Body of pancreas (tissue), 4 donors: ENCODE measurements at regions not wholly inside any gene's neighbourhood (a gene's known extent, or its start where the extent isn't known, plus 50 kb on each side); places are given as distances from the start of the nearest gene placed in this dataset.

Experiments used
- ATAC-seq: fragments of 150-250 bp; one replicate; pipeline ENCODE4 v1.9.1; 2016
- DNase-seq, 4 donors: peaks; one replicate each; pipeline ENCODE4 v3.0.0-alpha.2; 2019
- H3K27ac ChIP-seq, 4 donors: fragments of 200-600 bp; sonication (generic); 1 replicate in 3 of 4; 2 replicates in 1 of 4; pipeline versions ENCODE4 v1.5.1 to v1.6.1; 2016 to 2019; ENCODE audit warnings: mild to moderate bottlenecking in 1 of 4, mixed read lengths in 1 of 4, moderate library complexity in 1 of 4
- H3K27me3 ChIP-seq, 2 donors: fragments of 200-600 bp; sonication (generic); one replicate each; pipeline ENCODE4 v1.6.0; 2016; ENCODE audit warnings: mild to moderate bottlenecking in 1 of 2
- H3K36me3 ChIP-seq, 2 donors: fragments of 200-600 bp; sonication (generic); replicated peaks in 1 of 2; 2 replicates each; pipeline ENCODE4 v1.5.1; 2016; ENCODE audit warnings: low read depth in 2 of 2; ENCODE audit not compliant: insufficient read depth in 1 of 2
- H3K4me1 ChIP-seq: fragments of 200-600 bp; sonication (generic); one replicate; pipeline ENCODE4 v1.6.0; 2016
- H3K4me3 ChIP-seq, 2 donors: fragments of 200-600 bp; sonication (generic); 1 replicate in 1 of 2; 2 replicates in 1 of 2; pipeline ENCODE4 v1.5.1; 2016 to 2019
- H3K9me3 ChIP-seq, 3 donors: fragments of 200-600 bp; sonication (generic); 1 replicate in 2 of 3; 2 replicates in 1 of 3; pipeline ENCODE4 v1.5.1; 2016
- POLR2A ChIP-seq, 3 donors: fragments of 450-650 bp; IDR thresholded peaks; one replicate each; pipeline ENCODE4 v1.6.1; 2016; ENCODE audit warnings: antibody characterized with exemption in 3 of 3, mild to moderate bottlenecking in 2 of 3
- WGBS, 2 donors: methylation state at CpG; one replicate each; pipeline ENCODE4 v1.1.5; 2017; 5-methylcytosine and 5-hydroxymethylcytosine counted together
- intact Hi-C: fragments of 100-400 bp; cut with DNase I; formaldehyde crosslinking; loops from one replicate; pipeline ENCODE4 v1.15.1; 2023
- TF ChIP-seq, protein P1 (sequence below), 7 experiments: fragments of 450-650 bp in 4 of 7; fragments of 200-600 bp in 3 of 7; sonication (generic) in 3 of 7; IDR thresholded peaks; one replicate each; pipeline ENCODE4 v1.5.1; 2016 to 2019; ENCODE audit warnings: antibody characterized with exemption in 7 of 7

DNA sequence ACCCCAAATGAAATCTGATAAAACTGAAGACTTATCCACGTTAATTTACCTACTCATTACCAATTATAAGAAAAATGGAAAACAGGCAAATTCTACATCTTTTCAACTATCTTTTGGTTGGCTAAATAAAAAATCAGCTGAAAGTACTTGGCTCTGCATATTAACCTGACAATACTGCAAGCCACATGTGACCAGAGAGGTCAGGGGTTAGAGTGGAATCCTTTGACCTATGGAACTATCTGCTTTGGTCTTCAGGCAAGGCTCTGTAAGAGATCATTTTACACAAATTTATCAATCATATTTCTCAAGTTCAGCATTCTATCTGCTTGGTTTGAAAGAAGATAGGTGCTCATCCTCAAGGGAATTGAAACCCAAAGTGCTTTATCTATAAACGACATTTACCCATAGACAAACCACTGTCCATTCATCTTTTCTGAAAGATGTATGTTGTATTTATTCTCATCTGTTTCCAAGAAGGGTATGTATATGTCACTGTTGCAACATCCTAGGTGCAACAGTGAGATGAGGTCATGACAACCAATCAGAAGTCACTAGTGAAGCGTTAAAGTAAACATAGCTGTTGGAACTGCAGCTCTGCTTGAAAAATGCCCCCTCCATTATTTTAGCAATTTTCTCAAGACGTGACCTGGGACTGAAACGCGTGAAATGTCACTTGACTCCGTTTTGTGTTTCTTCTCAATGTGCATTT lies 144.9 kb upstream of the POU5F2 start:
- Histone ChIP-seq H3K27ac (no peak overlapping the region), H3K4me1 (peaks cover 8% of the 10 kb centered on the region), H3K36me3 (no peaks in the 10 kb centered on the region), H3K9me3 (no peaks in the 10 kb centered on the region), H3K4me3 (no peak overlapping the region), H3K27me3 (no peaks in the 10 kb centered on the region)
- 92 to 93% methylated on average over 7 of the region's 7 CpGs for WGBS, 2 donors
- no peak for TF ChIP-seq POLR2A (IDR thresholded peaks at IDR 0.05)
- TF ChIP-seq, protein P1, sequence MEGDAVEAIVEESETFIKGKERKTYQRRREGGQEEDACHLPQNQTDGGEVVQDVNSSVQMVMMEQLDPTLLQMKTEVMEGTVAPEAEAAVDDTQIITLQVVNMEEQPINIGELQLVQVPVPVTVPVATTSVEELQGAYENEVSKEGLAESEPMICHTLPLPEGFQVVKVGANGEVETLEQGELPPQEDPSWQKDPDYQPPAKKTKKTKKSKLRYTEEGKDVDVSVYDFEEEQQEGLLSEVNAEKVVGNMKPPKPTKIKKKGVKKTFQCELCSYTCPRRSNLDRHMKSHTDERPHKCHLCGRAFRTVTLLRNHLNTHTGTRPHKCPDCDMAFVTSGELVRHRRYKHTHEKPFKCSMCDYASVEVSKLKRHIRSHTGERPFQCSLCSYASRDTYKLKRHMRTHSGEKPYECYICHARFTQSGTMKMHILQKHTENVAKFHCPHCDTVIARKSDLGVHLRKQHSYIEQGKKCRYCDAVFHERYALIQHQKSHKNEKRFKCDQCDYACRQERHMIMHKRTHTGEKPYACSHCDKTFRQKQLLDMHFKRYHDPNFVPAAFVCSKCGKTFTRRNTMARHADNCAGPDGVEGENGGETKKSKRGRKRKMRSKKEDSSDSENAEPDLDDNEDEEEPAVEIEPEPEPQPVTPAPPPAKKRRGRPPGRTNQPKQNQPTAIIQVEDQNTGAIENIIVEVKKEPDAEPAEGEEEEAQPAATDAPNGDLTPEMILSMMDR (IDR thresholded peaks at IDR 0.05) = no peak
- DNase-seq (no peak), ATAC-seq (no peak)
- intact Hi-C loops = no loop called here

DNA sequence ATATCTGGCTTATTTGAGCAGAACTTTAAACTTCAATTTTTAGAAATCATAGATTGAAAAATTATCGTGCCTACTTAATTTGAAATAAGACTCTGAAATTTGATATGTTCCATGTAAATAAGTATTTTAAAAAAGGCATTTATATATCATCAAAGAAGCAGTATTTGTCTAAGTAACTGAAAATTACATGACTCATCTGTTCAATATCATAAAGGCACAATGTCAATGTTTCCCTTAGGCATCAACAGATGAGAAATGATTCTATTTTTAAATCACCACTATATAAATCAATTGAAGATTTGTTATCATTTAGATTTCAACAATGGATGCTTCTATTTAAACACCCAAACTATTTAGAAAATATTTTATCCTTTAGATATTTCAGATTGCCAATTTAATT lies 142.9 kb upstream of the POU5F2 start:
- DNase-seq (no peak), ATAC-seq (no peak)
- no peak overlapping the region for H3K27ac ChIP-seq
- no peaks in the 10 kb centered on the region for H3K27me3 ChIP-seq
- TF ChIP-seq, protein P1 (IDR thresholded peaks at IDR 0.05) = no peak
- no peak for TF ChIP-seq POLR2A (IDR thresholded peaks at IDR 0.05)
- no peaks in the 10 kb centered on the region for H3K9me3 ChIP-seq
- intact Hi-C loops = no loop called here
- 86 to 95% methylated on average over 1 of the region's 1 CpG for WGBS, 2 donors
- peaks cover 8% of the 10 kb centered on the region for H3K4me1 ChIP-seq
- H3K36me3 ChIP-seq = no peaks in the 10 kb centered on the region
- H3K4me3 ChIP-seq = no peak overlapping the region

DNA sequence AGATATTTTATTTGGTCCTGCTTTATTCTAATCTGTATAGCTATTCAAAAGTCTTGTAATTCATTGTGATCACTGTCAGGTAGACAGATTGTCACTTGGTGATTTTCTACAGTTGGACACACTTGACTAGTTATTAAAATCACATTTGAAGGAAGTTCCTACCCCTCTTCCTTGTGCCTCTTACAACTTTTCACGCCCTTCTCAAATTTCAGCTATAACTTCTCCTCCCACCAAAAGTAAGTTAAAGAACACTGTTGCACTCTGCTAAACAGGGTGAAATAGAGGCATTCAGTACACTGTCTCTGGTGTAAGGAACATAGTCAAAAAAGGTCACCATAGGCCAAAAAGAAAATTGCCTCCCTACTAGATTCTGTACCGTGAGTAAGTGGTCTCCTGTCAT lies 142.1 kb upstream of the POU5F2 start:
- 92 to 95% methylated on average over 2 of the region's 2 CpGs for WGBS, 2 donors
- DNase-seq = no peak
- H3K27me3 ChIP-seq = no peaks in the 10 kb centered on the region

DNA sequence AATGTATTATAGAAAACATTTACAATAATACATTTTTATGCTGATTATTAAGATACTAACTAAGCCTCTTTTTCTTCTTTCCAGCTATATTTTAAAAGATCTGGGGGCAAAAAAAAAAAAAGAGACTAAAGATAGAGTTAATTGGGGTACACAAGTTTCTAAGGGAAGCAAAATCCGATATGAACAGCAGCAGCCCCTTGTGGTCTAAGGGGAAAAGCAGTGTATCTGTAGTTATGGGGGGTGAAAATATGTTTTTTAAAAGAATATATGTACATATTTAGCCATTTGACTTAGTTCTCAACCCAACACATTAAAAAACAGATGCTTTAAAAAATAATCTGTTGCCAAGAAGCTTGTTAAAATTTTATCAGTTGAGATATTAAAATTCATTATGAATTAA lies 134.3 kb upstream of the POU5F2 start:
- intact Hi-C loops = no loop called here
- H3K9me3 ChIP-seq = no peaks in the 10 kb centered on the region
- no peaks in the 10 kb centered on the region for H3K27me3 ChIP-seq
- no peak for TF ChIP-seq POLR2A (IDR thresholded peaks at IDR 0.05)
- TF ChIP-seq, protein P1 (IDR thresholded peaks at IDR 0.05) = no peak
- ATAC-seq (no peak), DNase-seq (no peak)
- H3K4me3 ChIP-seq = no peak overlapping the region
- no peaks in the 10 kb centered on the region for H3K4me1 ChIP-seq
- WGBS, 2 donors = 85 to 93% methylated on average over 1 of the region's 1 CpG
- H3K27ac ChIP-seq = no peak overlapping the region
- H3K36me3 ChIP-seq = no peaks in the 10 kb centered on the region

More for the DNA sequence above, 142.1 kb upstream of the POU5F2 start:
- Histone ChIP-seq H3K4me1 (peaks cover 8% of the 10 kb centered on the region), H3K27ac (no peak overlapping the region), H3K9me3 (no peaks in the 10 kb centered on the region), H3K36me3 (no peaks in the 10 kb centered on the region), H3K4me3 (no peak overlapping the region)
- TF ChIP-seq, protein P1 (IDR thresholded peaks at IDR 0.05) = no peak
- ATAC-seq = no peak
- intact Hi-C loops = no loop called here

DNA sequence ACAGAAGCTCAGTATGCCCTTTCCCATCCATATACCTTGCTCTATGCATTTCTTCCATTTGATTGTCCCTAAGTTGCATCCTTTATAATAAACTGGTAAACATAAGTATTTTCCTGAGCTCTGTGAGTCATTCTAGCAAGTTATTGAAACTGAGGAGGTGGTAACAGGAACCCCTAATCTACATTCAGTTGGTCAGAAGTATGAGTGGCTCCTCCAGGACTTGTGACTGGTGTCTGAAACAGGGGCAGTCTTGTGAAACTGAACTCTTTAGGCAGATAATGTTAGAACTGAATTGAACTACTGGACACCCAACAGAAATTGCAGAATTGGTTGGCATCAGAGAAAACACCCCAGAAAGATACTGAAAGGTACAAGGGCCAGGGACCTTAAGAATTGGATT lies 133.1 kb upstream of the POU5F2 start:
- Histone ChIP-seq H3K27ac (no peak overlapping the region), H3K36me3 (no peaks in the 10 kb centered on the region), H3K4me3 (no peak overlapping the region), H3K4me1 (no peaks in the 10 kb centered on the region), H3K9me3 (no peaks in the 10 kb centered on the region), H3K27me3 (no peaks in the 10 kb centered on the region)
- no peak for TF ChIP-seq POLR2A (IDR thresholded peaks at IDR 0.05)
- TF ChIP-seq, protein P1 (IDR thresholded peaks at IDR 0.05) = no peak
- ATAC-seq (no peak), DNase-seq (no peak)
- intact Hi-C loops = no loop called here
